ENCODE measurements at regions not wholly inside any gene's neighbourhood (a gene's known extent, or its start where the extent isn't known, plus 50 kb on each side); places are given as distances from the start of the nearest gene placed in this dataset.

DNA sequence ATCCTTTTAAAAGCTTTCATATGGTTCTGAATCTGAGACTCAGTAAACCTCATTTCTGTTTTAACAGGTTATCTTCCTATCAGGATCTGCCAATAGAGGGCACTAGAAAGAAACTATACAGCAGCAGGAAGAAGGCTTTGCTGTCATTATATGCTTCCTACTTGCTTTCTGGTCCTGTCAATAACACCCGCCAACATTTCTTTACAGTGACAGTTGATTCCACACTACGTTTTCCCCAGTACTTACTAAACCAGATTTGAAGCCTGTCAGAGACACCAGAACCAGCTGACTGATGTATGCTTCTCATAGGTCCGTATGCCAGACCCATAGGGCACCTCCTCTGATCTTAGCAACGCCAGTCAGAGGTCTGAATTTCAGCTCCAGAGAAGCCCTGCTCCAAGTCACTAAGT, 341.0 kb upstream of the NEGR1 start:
- peak; percentile 78 for DNase-seq

DNA sequence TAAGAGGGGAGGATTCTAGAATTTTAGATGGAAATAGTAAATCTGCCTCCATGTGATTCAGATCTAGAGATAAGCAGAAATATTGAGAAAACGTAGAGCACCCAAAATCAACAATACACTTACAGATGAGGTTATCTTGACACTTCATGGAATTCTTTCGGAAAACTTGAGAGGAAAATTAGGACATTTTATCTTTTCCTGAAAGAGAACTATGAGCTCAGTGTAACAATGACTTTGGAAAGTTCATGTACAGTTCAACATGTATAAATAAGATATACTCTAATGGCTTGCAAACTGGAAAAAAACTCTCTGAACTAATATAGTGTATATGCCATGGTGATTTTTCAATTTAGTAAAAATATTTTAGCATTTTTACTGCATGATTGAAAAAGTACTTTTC, 338.1 kb upstream of the NEGR1 start:
- no peak for DNase-seq

DNA sequence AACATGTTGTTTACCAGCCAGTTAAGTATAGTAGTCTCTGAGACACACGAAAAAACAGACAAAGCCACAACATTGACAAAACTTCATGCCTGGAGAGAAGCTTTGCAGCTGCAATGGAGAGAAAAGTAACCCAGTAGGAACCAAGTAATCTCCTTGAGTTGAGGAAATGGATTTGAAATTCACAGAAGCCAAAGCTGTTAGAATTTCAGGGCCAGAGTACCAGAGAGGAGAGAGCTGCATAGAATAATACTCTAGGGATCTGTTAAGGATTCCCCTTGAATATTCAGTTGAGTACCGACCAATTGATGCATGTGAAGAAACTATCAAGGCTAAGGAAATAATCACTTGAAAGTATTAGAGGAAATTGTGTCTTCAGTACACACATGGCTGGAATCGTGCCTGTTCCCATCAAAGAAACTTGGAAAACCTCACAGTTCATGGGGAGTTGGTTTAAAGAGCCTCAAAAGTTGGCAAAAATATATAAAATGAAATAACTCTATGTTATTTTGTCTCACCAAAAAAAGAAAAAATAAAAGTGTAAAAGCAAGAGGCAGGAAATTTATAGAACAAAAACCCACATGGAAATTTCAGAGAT, 324.0 kb upstream of the NEGR1 start:
- DNase-seq: no peak

DNA sequence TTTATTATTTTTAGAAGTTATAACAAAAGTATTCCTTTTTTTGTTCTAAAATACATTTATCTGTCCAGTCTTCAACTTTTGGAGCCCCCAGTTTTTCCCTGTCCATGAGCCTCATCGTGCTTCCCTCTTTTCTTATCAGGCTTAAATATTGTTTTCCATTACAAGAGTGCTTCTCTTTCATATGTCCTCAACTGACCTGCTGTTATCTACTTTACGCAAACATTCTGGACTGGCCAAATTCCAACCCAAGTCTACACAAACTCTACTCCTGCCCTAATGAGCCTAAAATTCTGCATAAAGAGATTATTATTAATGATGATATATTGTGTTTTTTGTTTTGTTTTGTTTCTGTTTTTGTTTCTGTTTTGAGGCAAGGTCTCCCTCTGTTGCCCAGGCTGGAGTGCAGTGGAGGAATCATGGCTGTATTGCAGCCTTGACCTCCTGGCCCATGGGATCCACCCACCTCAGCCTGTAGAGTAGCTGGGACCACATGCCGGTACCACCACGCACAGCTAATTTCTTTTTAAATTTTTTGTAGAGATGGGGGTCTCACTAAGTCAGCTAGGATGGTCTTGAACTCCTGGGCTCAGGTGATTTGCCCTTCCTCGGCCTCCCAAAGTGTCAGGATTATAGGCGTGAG, 318.8 kb upstream of the NEGR1 start:
- no peak for DNase-seq

DNA sequence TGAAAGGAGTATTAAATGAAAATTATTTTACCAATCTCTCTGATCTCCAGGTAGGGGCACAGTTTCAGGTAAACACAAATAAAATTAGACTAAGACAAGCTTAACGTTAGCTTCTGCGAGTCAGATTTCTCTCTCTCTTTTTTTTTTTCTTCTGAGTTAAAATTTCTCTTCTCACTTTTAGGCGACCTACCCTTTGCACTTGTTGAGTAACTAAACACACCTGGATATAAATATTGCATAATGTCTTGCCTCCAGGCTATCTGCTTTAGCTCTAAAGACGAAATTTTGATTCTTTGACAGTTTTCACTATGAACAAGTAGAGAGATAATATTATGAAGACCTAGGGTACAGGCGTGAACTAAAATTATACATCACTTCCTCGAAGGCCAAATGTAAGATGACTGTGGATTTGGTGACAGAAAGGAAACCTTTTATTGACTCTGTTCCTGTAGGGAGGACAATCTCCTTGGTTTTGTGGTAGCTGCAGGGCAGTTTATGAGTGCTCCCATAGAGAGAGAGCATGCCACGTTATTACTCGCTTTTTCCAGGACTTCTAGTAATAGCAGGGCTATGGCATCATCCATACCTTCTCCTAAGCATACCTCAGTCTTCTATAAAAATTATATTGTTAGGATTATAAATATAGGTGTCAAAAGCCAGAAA, 303.8 kb upstream of the NEGR1 start:
- DNase-seq: no peak

DNA sequence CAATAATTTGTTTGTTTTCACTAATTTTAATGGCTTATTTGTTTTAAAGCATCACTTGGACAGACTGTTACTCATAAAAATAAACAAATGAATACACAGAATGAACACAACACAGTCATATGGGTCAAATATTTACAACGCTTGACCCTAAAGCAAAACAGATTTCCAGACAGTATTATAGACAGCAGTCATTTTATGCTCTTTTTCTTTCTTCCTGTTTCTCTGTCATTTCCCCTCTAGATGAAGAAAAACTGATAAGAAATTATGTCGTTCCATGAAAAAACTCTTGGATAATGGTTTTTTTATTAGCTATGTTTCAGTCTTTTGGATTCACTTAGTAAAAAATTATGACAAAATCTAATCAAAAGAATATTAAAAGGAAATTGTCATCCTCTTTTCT, 297.3 kb upstream of the NEGR1 start:
- no peak for DNase-seq

DNA sequence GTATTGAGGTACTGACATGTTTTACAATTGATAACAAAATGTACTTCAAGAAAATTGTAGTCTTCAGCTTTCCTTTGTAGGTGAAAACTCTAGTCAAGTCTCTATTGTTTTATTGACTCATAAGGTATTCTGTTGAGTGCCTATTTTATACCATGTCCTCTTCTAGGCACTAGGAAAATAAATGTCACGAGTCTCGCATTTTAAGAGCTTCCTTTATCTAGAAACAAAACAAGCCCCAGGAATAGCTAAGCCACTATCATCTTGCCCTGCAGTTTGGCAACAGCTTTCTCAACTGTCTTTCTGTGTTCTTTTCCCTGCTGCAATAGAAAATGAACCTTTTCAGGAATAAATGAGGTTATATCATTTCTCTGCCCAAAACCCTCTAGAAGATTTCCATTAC, 288.5 kb upstream of the NEGR1 start:
- DNase-seq: no peak

DNA sequence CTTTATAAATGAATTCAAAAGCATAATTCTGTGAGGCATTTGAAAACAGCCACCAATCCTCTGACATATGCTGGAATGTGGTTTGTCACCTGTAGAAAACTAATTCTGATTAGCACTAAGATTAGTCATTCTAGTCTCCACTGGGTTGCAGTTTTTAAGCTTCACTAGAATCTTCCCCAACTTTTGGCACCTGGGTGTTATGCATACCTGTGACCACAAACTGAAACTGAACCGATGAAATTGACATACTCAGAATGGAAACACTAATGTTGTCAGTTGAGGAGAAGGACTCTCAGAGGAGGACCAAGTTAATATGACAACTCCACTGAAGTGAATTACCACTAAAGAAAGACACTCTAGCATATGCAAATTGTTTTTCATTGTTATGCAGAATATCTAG, 285.8 kb upstream of the NEGR1 start:
- no peak for DNase-seq

DNA sequence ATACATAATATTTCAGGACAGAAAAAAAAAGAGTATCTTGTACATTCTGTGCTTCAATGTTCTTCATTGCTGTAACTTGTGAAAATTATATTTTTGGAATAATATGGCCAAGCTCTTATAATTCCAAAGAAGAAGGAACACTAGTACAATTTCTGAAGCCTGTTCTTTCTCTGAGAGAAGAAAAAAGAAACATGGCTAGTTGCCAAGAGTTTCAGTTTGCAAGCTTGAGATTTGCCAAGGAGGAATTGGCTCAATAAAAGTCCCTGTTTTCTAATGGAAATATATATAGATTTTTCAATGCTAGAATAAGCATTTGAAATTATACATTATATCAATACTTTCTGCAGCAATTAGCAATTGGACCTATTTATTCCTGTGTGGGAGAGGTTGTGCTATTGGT, 285.2 kb upstream of the NEGR1 start:
- DNase-seq: peak; percentile 55

DNA sequence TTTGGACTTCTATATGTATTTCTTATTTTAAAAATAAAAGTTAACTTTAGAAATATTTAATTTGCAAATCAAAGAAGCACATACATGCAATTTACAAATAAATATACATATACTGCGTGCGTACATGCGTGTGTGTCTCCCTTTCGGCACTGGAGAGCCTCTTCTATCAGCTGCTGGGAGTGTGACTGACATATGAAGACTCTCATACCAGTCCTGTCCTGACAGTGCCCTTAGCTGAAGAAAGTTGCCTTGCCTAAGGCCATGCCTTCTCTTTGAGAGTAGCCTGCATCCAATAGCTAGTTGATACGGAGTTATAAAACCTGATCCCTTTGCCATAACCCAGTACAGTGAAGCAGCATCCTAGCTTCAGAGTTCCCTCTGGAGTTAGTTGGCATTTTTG, 282.4 kb upstream of the NEGR1 start:
- DNase-seq: no peak

DNA sequence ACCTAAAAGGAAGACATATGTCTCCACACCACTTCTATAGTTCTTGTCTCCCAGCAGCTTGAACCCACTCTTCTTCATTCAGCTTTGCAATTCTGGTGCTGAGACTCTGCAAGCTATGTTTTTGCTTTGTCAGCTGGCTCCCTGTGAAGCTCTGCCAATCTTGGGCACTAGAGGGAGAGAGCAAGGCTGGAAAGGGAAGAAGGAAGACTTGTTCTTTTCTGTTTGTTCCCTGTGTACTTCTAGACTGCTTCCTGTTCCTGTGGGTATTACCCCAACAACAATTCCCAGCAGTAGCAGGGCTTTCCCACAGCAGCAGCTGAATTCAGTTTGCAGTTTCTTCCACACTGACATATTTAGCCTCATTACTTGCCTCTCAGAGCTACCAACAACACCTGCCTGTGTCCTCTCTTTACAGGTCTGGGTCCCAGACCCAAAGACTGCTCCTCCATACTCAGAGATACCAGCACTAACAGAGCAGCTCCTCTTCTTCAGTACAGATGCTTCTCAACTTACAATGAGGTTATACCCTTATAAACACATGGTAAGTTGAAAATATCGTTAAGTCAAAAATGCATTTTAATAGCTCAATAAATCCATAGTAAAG, 275.2 kb upstream of the NEGR1 start:
- DNase-seq: peak; percentile 8

DNA sequence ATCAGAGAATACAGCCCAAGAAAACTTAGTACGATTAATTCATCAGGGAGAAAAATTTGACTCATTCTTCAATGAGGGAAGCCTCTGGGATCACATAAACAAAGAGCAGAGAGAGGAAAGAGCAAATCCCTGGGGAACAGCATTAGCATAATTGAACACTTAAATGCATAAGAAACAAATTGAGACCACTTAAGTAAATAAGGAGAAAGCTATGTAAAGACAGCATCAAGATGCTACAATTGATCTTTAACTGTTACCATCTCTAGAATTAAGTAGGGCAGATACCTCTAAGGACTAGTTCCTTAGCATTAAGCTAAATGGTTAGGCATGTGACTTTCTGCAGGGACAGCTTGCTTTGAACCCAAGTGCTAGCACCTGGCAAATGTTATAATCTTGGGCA, 265.1 kb upstream of the NEGR1 start:
- peak; percentile 11 for DNase-seq

DNA sequence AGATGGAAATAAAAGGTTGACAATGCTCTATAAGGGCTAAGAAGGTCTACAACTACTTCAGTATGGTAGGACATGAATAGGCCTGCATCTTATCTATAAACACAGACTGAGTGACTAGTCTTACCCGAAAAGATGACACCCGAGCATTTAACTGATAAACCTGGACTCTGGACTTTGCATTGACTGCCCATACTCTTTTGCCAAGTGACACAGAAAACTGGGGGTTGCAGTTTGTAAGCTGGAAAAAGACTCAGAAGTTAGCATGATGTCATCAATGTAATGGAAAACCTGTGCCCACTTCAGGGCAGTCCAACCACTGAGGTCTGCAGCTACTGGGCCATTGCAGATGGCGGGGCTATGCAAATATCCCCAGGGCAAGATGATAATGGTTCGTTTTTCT, 258.3 kb upstream of the NEGR1 start:
- DNase-seq: no peak

DNA sequence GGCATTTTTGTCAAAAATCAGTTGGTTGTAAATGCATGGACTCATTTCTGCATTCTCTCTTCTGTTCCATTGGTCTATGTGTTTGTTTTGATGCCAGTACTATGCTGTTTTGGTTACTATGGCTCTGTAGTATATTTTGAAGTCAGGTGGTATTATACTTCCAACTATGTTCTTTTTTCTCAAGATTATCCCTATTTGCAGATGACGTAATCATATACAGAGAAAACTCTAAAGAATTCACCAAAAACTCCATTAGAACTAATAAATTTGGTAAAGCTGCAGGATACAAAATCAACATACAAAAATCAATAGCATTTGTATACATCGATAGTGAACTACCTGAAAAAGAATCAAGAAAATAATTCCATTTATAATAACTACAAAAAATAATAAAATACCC, 253.1 kb upstream of the NEGR1 start:
- DNase-seq: no peak

DNA sequence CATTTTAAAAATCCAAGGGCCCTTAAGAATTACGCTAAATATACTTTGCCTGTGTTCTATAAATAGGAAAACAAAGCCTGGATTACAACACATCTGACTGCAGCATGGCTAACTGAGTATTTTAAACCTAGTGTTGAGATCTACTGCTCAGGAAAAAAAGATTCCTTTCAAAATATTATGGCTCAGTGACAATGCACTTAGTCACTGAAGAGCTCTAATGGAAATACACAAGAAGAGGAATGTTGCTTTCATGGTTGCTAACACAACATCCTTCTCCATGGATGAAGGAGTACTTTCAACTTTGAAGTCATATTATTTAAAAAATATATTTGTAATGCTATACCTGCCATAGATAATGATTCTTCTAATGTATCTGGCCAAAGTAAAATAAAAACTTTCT, 248.3 kb upstream of the NEGR1 start:
- no peak for DNase-seq

DNA sequence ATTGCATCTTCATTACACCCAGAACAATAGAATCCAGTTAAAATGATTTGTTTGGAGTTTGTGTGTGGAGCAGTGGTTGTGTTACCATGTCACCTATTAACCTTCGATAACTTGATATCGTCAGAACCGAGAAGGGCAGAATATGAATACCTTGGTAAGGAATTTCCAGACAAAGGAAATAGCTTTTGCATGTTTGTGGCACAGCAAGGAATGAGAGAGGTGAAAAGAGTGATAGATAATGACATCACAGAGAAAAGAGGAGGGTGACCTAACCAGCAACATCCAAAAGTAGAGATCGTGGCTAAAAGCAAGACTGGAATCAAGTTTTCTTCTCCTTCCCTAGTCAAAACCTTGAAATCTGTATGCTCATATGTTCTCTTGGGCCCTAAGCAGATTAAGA, 244.6 kb upstream of the NEGR1 start:
- DNase-seq: no peak

DNA sequence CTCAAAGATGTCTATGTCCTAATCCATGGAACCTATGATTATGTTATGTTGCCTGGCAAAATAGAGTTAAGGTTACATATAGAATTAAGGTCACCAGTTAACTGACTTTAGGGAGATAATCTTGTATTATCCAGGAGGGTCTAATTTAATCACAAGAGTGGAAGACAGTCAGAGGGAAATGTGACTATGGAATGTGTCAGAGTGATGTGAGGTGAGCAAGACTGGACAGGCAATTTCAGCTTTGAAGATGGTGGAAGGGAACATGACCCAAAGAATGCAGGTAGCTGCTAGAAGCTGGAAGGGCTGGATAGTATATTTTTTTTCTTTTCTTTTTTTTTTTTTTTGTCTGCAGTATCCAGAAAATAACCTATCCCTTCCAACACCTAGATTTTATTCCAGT, 241.7 kb upstream of the NEGR1 start:
- DNase-seq: no peak

DNA sequence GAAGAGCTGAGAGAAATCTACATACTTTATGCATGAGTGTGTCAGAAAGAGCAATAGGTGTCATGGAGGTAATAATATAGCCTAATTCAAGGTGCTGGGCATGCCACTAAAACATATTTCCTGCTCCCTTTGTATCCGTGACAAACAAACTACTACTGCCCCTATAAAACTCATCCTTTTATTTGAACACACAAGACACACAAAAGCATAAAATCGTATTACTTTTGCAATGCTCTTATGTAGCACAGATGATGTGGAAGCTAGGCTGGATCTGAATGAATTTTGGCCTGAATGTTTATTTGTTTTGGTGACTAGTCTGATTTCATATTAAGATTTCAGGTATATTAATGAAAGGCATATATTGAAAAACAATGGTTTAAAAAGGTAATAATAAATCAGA, 239.3 kb upstream of the NEGR1 start:
- no peak for DNase-seq

DNA sequence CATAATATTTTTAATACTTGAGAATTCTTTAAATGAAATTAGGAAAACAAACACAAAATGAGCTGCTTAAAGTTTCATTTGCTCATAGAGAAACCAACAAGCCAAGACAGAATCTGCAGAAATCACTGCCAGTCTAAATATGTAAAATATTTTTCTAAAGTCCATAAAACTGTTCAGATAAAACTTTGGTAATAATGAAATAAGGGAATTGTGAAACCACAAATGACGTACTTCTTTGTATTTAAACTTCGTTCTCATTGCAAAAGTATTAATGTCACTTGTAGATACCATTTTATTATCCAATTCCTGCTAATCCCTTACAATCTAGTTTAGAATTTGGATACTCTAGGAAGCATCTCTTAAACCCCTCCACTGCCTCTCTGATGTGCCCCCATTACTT, 234.5 kb upstream of the NEGR1 start:
- no peak for DNase-seq

DNA sequence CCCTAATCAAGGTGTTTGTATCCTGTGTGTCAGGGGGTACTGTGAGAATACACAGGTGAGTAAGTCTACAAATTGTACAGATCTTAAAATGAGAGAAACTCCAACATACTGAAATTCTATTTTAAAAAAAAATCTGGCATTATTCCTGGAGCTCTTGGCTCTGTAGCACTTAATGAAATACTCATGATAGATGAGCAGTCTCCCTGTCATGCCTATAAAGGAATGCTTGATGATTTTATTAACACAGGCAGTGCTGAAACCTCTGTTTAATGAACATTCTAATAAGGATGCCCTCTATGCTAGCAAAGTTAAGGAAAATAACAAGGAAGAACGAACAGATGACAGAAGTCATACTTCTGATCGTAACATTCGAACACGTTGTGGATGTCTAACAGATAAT, 233.9 kb upstream of the NEGR1 start:
- DNase-seq: no peak

DNA sequence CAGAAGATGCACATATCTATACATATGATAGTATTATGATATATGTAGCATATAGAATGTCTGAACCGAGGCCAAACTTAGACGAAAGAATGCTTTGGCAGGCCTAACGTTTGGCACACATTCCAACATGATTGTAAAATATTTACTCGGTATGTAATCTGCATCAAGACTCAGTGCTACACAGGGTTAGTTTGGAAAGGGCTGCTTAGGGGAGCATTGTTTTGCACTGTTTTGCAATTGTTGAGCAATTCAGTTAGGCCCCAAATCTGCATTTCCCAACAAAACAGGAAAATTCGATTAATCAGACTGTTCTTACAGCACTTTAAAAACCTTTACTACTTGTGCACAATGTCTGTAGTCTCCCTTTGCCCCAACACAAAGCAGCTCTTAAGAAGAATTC, 216.0 kb upstream of the NEGR1 start:
- no peak for DNase-seq

DNA sequence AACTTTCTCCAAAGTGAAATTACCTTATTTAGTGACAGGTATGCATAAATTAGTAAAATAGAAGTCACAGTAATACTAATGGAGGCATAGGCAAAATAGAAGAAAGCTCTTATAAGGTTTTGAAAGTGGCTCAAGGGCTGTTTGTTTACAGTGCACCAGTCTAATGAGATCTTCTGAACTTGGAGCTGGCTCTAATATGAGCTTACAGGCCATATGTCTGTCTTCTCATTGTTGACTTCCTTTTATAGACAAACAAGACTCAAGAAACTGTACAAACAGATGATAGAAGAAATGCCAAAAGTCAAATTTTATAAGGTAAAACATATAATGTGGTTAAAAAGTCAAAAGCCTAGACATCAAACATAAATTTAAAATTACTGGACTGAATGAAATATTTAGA, 207.5 kb upstream of the NEGR1 start:
- no peak for DNase-seq

DNA sequence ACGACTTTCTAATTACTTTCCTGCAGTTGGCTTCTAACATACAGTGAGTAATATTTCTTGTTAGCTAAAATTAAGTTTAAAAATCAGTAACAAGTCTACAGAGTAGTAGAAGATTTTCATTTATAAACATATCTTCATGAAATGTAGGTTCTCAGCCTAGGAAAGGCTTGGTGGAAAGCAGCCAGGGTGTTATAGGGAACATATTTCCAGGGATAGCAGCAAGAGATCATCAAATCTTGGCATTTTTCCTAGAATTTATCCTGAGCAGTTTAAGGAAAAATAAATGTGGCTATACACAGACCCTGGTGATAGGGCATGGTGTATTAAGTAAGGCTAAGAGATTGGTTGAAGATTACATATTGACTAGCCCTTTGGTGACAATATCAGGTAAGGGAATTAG, 203.5 kb upstream of the NEGR1 start:
- peak; percentile 32 for DNase-seq

DNA sequence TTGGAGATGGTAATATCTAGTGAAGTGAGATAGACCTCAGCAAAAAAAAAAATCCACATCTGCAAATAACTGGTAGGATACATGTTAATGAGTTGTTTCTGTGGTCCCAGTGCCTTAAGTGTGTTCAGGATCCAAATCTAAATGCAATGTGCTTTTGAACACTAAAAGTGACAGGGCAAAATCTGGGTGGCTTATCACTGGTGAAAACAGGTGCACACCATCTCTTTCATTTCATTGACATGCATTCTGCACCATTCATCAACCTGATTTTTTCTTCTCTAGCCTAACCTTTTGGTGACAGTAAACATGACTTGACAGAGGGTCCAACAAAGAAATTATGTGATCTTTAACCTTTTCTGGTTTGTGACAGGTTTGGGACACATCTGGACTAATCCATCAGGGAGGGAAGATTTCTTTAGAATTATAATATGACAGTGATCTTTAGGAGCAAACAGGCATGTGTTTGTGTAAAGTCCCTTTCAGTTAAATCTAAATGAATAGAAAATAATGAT, 201.6 kb upstream of the NEGR1 start:
- no peak for DNase-seq
